Activated naive CD4-positive, alpha-beta T cell treated with anti-CD3 and anti-CD28 coated beads, Interleukin-2, amount 50 U/mL, for 72 hours (primary cell): ENCODE measurements at regions not wholly inside any gene's neighbourhood (a gene's known extent, or its start where the extent isn't known, plus 50 kb on each side); places are given as distances from the start of the nearest gene placed in this dataset.

Source experiments
- ATAC-seq, 2 donors: fragments of 150-1000 bp; cut with Tn5 transposase; 2 replicates each; pipeline ENCODE4 v1.10.0; 2021; ENCODE audit warnings: mild to moderate bottlenecking in 2 of 2, moderate library complexity in 2 of 2
- DNase-seq, 2 donors: peaks; one replicate each; pipeline ENCODE4 v3.0.0; 2021 to 2022; ENCODE audit warnings: low spot score in 2 of 2
- H3K27ac Mint-ChIP-seq, 2 donors: one replicate each; pipeline ENCODE4 v1.8.0; 2022; ENCODE audit warnings: mild to moderate bottlenecking in 2 of 2, mixed read lengths in 2 of 2
- H3K36me3 Mint-ChIP-seq, 2 donors: one replicate each; pipeline ENCODE4 v1.8.0; 2022; ENCODE audit warnings: mixed read lengths in 2 of 2
- H3K9me3 Mint-ChIP-seq, 2 donors: one replicate each; pipeline ENCODE4 v1.8.0; 2022; ENCODE audit warnings: mixed read lengths in 2 of 2

DNA sequence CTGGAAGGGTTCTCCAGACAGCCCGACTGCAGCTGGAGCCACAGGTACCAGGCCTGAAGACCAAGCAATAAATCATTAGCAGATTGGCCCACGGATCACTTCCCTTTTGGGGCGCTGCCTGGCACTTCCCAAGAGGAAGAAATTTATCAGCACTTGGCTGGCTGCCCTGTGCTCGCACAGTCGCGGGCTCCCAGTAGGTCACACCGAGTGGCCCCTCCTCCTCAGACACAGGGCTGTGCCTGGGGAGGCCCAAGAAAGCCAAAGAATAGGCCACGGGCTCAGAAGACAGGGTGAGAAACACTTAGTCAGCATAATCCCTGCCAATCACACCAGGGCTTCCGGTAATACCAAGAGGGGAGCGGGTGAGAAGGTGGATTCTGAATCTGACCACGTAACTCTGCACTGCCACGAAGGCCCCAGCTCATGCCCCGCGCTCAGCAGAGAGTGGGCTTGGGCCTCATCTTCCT, 115.7 kb upstream of the MSX2 start:
- Mint-ChIP-seq H3K36me3 (peaks cover 0 to 7% of the 10 kb centered on the region in 2 donors), H3K27ac (no peak overlapping the region), H3K9me3 (peaks cover 0 to 3% of the 10 kb centered on the region in 2 donors)
- no peak for DNase-seq
- ATAC-seq, result peak in 1 of 2 donors; percentile 22

DNA sequence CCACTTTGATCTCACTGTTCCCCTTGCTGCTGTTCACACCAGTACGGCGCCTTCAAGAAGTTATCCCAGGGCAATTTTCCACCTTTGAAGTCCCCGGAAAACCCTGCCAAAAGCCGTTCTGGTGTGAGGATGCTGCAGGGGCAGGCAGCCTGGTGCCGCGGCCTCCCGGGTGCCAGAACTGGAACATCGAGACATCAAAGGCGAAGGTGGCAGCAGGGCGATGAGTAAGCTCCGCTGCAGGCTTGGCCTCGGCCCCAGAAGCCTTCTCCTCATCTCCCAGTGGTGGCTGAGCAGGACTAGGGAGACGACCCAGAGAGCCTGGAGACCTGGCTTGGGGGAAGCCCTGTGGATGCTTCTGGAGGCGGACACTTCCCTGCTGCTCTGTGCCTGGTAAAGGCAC, 115.3 kb upstream of the MSX2 start:
- H3K9me3 Mint-ChIP-seq, result peaks cover 0 to 3% of the 10 kb centered on the region in 2 donors
- H3K27ac Mint-ChIP-seq, result no peak overlapping the region
- peaks cover 0 to 7% of the 10 kb centered on the region in 2 donors for H3K36me3 Mint-ChIP-seq
- no peak for DNase-seq
- no peak for ATAC-seq

DNA sequence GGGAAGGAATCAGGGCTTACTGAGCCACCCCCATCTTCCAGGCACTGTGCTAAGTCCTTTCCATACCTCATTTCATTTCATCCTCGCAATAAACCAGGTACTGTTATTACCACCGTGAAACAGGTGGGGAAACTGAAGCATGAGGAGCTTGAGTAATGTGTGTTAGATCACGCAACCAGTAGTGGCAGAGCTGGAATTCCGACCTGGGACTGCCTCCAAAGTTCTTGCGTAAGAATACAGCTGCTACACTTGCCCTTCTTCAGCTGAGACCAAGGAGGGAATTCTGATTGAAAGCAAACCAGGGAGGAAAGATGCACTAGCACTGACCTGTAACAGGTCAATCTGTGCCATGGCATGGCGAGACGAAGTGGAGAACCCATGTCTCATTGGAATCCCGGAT, 113.4 kb upstream of the MSX2 start:
- H3K36me3 Mint-ChIP-seq, result peaks cover 0 to 7% of the 10 kb centered on the region in 2 donors
- no peak overlapping the region for H3K27ac Mint-ChIP-seq
- DNase-seq (no peak), ATAC-seq (no peak)
- peaks cover 0 to 3% of the 10 kb centered on the region in 2 donors for H3K9me3 Mint-ChIP-seq

DNA sequence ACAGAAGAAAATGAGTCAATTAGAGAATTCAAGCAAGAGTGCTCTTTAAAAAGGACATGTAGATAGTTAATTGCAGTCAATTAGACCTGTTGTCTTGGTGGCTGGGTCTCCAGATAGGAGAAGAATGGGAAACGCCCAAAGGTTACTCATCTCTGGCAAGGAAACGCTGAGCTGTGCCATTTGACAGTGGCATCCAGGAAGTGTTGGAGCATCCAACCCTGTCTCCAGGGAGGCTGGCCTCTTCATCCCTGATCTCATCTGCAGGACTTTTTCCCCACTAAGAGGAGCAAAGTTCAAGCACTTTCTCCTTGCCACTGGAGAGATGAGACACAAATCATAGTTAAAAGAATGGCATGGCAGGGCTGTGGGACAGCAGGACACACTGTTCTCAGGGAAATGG, 111.7 kb upstream of the MSX2 start:
- DNase-seq, result no peak
- no peaks in the 10 kb centered on the region for H3K36me3 Mint-ChIP-seq
- H3K9me3 Mint-ChIP-seq, result no peaks in the 10 kb centered on the region
- ATAC-seq, result no peak
- no peak overlapping the region for H3K27ac Mint-ChIP-seq

DNA sequence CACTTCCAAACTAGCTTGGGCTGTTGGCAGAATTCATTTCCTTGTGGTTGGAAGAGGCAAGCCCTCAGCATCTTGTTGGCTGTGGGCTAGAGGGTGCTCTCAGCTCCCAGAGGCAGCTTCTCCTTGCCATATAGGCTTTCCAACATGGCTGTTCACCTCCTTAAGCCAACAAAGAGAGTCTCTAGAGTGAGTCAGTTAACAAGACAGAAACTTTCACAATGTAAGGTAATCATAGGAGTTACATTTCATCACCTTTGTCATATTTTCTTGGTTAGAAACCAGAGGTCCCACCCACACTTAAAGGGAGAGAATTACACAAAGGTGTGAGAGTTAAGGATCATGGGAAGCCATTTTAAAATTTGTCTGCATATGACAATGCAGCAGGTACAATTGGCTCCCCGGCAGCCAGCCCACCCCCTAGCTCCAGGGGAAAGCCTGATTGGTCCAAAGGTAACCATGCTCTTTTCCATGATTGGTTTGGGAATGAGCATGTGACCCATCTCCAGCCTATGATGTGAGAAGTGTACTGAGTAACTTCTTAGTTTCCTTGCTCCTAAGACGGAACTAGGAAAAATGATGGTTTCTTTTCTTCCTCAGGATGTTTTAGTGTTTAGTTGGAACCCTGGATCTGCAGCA, 109.8 kb upstream of the MSX2 start:
- no peaks in the 10 kb centered on the region for H3K36me3 Mint-ChIP-seq
- DNase-seq (no peak), ATAC-seq (no peak)
- H3K27ac Mint-ChIP-seq, result no peak overlapping the region
- H3K9me3 Mint-ChIP-seq, result no peaks in the 10 kb centered on the region

DNA sequence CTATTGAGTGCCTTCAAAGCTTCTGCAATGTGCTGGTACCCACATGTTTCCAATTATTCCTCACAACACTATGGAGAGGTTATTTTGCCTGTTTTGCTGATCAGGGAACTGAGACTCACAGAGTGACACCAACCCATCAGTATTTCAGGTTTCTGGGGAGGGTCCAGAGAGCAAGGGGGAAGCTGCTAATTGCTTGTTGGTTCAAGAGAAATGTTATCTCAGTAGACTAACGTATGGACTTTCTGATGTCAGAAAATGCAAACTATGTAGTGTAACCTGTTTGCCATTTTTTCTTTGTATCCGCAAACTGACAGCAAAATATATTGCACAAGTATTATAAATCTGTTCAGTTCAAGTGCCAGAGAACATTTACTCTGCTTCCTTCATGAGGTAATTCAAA, 108.3 kb upstream of the MSX2 start:
- ATAC-seq (no peak), DNase-seq (no peak)
- no peaks in the 10 kb centered on the region for H3K36me3 Mint-ChIP-seq
- no peak overlapping the region for H3K27ac Mint-ChIP-seq
- no peaks in the 10 kb centered on the region for H3K9me3 Mint-ChIP-seq

DNA sequence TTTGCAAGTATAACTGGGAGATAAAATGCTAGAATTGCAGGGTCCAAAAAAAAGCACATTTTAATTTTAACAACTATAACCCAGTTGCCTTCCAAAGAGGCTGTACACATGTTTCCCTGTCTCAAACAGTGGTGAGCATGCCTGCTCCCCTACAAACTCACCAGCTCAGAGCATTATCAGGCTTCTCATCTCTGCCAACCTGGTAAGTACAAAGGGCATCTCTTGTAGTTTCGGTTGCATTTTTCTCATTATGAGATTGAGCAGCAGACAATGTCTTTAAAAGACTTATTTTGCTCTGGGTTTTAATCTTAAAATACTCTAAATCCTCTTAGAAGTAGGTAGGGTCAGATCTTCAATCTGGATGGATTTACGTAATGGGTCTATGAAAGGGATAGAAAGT, 107.1 kb upstream of the MSX2 start:
- ATAC-seq (no peak), DNase-seq (no peak)
- Mint-ChIP-seq H3K36me3 (no peaks in the 10 kb centered on the region), H3K9me3 (no peaks in the 10 kb centered on the region), H3K27ac (no peak overlapping the region)

DNA sequence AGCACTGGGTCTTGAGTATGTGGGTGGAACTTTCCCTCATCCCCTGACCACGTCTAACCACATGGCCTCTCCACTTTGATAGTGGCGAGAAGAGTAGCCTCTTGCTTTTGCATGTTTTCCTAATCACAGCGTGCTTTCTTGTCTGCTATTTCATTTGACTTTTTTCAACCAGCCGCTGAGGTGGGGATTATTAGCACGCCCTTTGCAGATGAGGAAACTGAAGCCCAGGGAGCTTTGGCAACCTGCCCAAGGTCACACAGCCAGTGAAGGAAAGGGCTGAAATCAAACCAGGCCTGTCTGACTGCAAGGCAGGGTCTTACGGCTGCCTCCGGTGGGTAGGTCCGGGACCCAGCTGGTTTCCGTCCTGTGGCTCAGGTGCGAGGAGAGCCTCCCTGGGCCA, 106.5 kb upstream of the MSX2 start:
- Mint-ChIP-seq H3K27ac (no peak overlapping the region), H3K9me3 (no peaks in the 10 kb centered on the region), H3K36me3 (no peaks in the 10 kb centered on the region)
- ATAC-seq, result no peak
- no peak for DNase-seq

DNA sequence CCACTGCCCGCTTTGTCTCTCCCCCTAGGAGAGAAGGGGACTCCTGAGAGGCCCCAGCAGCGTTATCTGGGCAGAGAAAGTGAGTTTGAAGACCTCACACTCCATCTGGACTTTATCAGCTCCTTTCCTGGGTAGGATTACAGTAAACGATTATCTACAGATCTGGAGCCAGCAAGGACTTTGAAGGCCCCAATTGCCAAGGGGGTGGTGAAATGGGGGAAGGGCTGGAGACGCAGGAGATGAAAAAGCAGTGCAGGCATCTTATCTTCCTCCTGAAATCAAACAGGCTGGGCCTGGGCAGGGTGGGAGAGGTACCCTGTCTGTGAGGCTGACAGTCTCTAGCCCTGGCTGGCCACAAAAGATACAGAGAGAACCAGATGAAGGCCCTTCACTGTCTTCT, 105.8 kb upstream of the MSX2 start:
- ATAC-seq (no peak), DNase-seq (no peak)
- Mint-ChIP-seq H3K36me3 (no peaks in the 10 kb centered on the region), H3K27ac (no peak overlapping the region), H3K9me3 (no peaks in the 10 kb centered on the region)

DNA sequence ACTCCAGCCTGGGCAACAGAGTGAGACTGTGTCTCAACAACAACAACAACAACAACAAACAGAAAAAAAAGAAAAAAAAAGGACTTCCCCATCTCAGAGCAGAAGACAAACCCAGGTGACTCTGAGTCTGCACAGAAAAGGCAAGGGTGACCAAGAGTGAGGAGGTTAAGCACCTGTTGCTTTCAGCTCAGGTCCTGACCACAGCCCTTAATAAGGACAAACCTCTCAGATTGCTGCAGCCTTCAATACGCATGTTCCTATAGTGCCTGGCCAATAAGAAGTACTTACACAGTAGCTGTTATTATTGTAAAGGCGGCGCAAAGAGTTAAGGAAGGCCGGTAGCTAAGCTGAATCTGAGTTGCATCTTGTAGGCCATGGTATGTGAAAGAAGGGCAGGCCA, 102.3 kb upstream of the MSX2 start:
- no peak overlapping the region for H3K27ac Mint-ChIP-seq
- H3K36me3 Mint-ChIP-seq, result no peaks in the 10 kb centered on the region
- no peaks in the 10 kb centered on the region for H3K9me3 Mint-ChIP-seq
- ATAC-seq (no peak), DNase-seq (no peak)

DNA sequence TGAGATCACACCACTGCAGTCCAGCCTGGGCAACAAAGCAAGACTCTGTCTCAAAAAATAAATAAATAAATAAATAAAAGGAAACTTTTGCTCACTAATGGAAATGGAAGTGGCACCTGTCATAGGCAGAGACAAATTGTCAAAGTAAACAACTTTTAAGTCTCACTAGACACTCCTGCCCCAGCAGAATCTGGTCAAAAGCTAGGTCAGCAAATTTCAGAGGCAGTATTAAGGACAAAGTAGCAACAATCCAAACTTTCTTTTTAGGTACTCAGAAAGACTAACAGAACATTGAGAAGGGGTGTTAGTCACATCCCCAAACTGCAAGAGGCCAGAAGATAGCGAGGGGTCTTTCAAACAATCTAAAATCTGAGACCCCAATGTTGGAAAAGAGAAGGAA, 101.4 kb upstream of the MSX2 start:
- no peaks in the 10 kb centered on the region for H3K9me3 Mint-ChIP-seq
- DNase-seq (no peak), ATAC-seq (no peak)
- no peaks in the 10 kb centered on the region for H3K36me3 Mint-ChIP-seq
- no peak overlapping the region for H3K27ac Mint-ChIP-seq

DNA sequence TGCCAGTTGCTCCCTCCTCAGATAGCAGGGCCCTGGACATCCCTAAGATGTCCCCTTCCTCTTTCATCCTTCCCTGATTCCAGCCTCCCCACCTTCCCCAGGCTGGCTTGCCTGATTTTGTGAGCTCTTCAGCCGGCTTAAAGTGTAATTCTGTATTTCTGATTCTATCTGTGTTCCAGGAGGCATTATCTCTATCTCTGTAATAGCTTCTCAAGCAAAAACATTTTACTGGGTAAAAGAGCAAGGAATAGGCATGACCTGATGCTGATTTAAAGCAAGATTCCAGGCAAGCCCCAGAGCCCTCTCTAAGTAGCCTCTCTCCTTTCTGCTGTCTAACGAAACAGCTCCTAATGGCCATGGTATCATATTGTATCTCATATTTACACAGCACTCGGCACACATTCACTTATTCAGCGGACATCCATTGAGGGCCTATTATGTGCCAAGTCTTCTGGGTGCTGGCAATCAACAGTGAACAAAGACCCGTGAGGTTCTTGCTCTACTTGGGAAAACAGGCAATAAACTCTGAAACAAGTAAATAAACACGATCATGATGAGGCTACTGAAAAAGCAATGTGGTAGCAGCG, 100.9 kb upstream of the MSX2 start:
- no peaks in the 10 kb centered on the region for H3K36me3 Mint-ChIP-seq
- H3K9me3 Mint-ChIP-seq, result no peaks in the 10 kb centered on the region
- H3K27ac Mint-ChIP-seq, result no peak overlapping the region
- ATAC-seq (no peak), DNase-seq (no peak)

DNA sequence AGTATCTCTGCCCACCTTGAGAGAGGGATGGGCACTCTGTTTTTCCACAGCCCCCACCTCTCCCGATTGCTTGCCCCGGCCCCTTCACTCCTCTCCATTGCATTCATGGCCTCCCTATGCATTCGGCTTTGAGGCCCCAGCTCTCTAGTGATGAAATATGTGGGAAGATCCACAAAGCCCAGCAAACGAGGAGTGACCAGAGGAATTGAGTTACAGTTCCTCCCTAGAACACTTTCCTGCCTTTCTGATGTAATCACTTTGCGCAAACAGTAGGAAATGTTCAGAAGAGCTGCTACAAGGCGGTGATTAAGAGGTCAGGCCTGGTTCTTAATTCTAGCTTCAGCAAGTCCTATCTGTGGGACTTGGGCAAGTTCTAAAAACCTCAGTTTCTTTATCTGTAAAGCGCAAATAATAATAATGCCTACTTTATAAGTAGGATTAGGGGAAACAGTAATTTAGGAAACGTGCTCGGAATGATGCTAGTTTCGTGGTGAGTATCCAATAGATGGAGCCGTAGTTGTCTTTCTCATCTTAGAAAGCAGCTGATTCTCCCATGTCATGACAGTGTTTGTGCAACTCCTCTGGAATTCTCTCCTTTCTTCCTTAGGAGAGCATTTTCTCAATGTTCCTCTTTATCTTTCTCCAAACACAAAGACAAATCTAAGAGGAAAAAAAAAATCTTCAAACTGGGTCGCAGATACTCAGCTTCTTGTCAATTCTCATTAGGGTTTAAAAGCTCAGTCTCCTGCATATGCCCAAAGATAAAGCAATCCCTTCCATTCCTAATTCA, 99.5 kb upstream of the MSX2 start:
- DNase-seq (no peak), ATAC-seq (no peak)
- Mint-ChIP-seq H3K27ac (no peak overlapping the region), H3K9me3 (peaks cover 0 to 3% of the 10 kb centered on the region in 2 donors), H3K36me3 (no peaks in the 10 kb centered on the region)

DNA sequence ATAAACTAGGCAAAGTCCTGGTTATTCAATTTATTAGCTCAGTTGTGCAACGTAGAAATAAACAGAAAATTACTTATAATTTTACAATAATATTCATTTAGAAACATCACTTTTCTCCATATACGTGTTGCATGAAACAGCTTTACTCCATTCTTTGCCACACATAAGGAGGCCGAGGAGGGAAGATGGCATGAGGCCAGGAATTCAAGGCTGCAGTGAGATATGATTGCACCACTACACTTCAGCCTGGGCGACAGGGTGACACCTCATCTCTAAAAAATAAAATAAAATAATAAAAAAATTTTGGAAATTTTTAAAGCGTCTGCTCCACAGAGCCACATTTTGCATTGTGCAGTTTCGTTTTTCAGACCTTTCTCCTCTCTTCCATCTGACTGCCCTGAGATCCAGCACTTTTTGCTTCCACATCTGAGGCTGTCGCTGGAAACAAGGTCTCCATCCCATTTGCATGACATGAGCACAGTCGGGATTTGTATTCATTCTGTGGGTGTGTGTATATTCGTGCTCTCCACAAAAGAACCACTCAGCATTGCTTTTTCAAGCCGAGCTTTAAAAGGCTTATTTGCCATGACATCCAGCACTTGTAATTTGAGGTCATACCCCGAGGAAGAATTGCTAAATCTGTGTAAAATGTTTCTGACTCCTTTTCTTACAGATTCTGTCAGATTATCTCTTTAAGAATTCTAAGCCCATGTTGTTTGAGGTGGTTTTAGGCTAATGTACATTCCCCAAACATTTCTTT, 98.6 kb upstream of the MSX2 start:
- peaks cover 0 to 3% of the 10 kb centered on the region in 2 donors for H3K9me3 Mint-ChIP-seq
- ATAC-seq (no peak), DNase-seq (no peak)

DNA sequence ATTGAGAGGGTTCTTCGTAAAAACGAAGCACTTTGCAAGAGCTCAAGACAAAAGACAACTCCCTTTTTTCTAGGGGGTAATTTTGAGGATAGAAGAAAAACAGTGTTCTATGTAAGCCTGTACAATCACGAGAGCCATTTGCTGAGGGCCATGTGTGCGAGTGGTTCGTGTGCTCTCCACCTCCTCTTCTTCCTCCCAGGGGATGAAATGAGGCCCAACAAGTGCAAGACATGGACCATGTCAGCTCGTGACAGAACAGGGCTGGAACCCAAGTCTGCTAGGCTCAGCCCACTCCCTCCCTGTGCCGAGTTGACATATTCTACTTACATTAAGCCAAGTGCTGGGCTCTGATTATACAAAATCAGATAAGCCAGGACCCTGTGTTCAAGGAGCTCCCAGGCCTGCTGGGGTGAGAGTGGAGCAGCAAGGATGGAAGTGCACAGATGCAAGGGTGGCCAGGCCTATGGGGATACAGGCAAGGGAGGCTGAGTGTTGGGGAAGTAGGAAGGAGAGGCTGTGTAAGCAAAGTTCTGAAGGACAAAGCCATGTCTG, 97.9 kb upstream of the MSX2 start:
- Mint-ChIP-seq H3K36me3 (no peaks in the 10 kb centered on the region), H3K9me3 (peaks cover 0 to 3% of the 10 kb centered on the region in 2 donors), H3K27ac (peak overlapping the region in 1 of 2 donors; percentile 15)
- ATAC-seq, result no peak
- DNase-seq, result no peak

More for the DNA sequence above, 98.6 kb upstream of the MSX2 start:
- Mint-ChIP-seq H3K36me3 (no peaks in the 10 kb centered on the region), H3K27ac (no peak overlapping the region)

DNA sequence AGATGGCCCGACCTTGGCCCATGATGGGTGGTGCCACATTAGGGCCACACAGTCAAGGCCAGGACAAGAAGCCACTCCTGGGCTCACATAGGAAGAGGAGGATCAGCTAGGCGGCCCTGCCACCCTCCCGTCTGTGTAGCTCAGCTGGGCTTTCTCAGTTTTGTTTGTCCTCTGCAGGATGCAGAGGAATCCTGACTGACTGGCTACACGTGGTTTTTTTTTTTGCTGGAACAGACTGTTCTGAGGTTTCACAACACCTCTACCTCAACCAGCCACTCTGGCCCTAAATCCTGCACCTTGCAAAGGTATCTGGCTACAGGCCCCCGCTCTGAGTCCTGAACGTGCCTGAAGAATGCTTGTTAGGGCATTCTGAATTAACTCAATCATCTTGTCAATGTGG, 88.3 kb upstream of the MSX2 start:
- ATAC-seq (no peak), DNase-seq (no peak)
- Mint-ChIP-seq H3K9me3 (no peaks in the 10 kb centered on the region), H3K27ac (no peak overlapping the region), H3K36me3 (no peaks in the 10 kb centered on the region)
